GM18505 (cell line): ENCODE measurements at regions not wholly inside any gene's neighbourhood (a gene's known extent, or its start where the extent isn't known, plus 50 kb on each side); places are given as distances from the start of the nearest gene placed in this dataset.

Experiments used
- ATAC-seq: cut with Tn5 transposase; IDR thresholded peaks from one replicate; pipeline ENCODE4 v1.9.1; 2021; ENCODE audit not compliant: unreplicated experiment
- POLR2A ChIP-seq: IDR thresholded peaks from 4 replicates; pipeline ENCODE4 v1.6.1; 2011; ENCODE audit warnings: borderline replicate concordance; ENCODE audit not compliant: insufficient read depth, insufficient read length; ENCODE audit errors: extremely low read depth

- ATAC-seq = no peak
- TF ChIP-seq POLR2A = no peak
Measured at GRCh38 chr6:170025341-170025911, 265.5 kb downstream of the DLL1 start.

- no peak for TF ChIP-seq POLR2A
- ATAC-seq = no peak
Measured at GRCh38 chr6:170024940-170025339, 265.9 kb downstream of the DLL1 start.

GRCh38 chr6:170023620-170024521 lies 267.0 kb downstream of the DLL1 start:
- no peak for TF ChIP-seq POLR2A
- ATAC-seq = no peak

- TF ChIP-seq POLR2A = no peak
- ATAC-seq = no peak
Measured at GRCh38 chr6:170022827-170023619, 267.9 kb downstream of the DLL1 start.

- TF ChIP-seq POLR2A = no peak
- ATAC-seq = no peak
Measured at GRCh38 chr6:170022291-170022722, 268.6 kb downstream of the DLL1 start.

- TF ChIP-seq POLR2A = no peak
- no peak for ATAC-seq
Measured at GRCh38 chr6:170021579-170021978, 269.3 kb downstream of the DLL1 start.

- ATAC-seq = no peak
- TF ChIP-seq POLR2A = no peak
Measured at GRCh38 chr6:170019818-170020583, 268.6 kb downstream of the ERMARD start.

- TF ChIP-seq POLR2A = no peak
- no peak for ATAC-seq
Measured at GRCh38 chr6:170018936-170019817, 267.8 kb downstream of the ERMARD start.

- no peak for TF ChIP-seq POLR2A
Measured at GRCh38 chr6:170018422-170018935, 267.1 kb downstream of the ERMARD start.

GRCh38 chr6:170017603-170018320 lies 266.3 kb downstream of the ERMARD start:
- no peak for TF ChIP-seq POLR2A
- no peak for ATAC-seq

More at GRCh38 chr6:170018422-170018935, 267.1 kb downstream of the ERMARD start:
- ATAC-seq = no peak

GRCh38 chr6:170013815-170014214 lies 262.4 kb downstream of the ERMARD start:
- ATAC-seq = no peak
- TF ChIP-seq POLR2A = no peak
